ENCODE measurements at regions not wholly inside any gene's neighbourhood (a gene's known extent, or its start where the extent isn't known, plus 50 kb on each side); places are given as distances from the start of the nearest gene placed in this dataset.
"Not testable (repeated sequence)": the region's sequence is repeated elsewhere in the genome, so short reads cannot be mapped to it uniquely, and the experiment has no call there.

DNA sequence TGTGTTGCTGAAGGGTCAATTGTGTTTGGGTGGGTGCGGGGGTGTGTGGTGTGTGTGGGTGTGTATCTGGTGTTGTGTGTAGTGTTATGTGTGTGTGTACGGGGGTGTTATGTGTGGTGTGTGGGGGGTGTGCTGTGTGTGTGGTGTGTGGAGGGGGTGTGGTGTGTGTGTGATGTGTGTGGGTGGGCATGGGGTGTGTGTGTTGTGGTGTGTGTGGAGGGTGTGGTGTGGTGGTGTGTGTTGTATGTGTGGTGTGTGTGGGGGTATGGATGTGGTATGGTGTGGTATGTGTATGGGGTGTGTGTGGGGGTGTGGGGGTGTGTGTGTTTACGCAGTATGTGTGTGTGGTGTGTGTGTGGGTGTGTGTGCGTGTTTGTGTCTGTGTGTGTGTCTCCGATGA, 110.8 kb downstream of the ZNF22 start:
- Histone ChIP-seq H3K27ac (ENCODE audit: low read depth in 2 of 2, low read length in 2 of 2) (no peak overlapping the region), H3K9me3 (ENCODE audit: control insufficient read depth in 2 of 2, low read length in 2 of 2) (no peaks in the 10 kb centered on the region), H3K9ac (ENCODE audit: low read depth in 1 of 2, low read length in 2 of 2) (no peak overlapping the region), H3K4me1 (ENCODE audit: control insufficient read depth in 2 of 2, insufficient read depth in 2 of 2, low read length in 2 of 2) (no peaks in the 10 kb centered on the region), H3K4me3 (ENCODE audit: low read length in 2 of 2) (no peak overlapping the region), H3K36me3 (ENCODE audit: control insufficient read depth in 2 of 2, insufficient read depth in 2 of 2, low read length in 2 of 2) (no peaks in the 10 kb centered on the region), H3K27me3 (ENCODE audit: control insufficient read depth in 2 of 2, insufficient read depth in 2 of 2, low read length in 2 of 2) (no peaks in the 10 kb centered on the region)

DNA sequence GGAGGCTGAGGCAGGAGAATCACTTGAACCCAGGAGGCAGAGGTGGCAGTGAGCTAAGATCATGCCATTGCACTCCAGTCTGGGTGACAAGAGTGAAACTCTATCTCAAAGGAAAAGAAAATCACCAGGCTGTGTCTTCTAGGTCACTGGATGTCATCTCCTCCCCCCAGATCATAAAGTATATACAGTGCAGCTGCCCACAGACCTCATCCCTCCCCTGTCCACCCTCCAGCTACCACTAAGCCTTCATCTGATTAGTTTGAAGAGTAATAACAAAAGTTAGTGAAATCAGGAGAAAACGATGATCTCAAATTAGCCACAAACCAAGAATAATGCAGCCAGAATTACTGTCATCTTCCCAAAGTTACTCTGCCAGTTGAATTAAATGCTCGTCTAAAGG, 117.2 kb downstream of the ZNF22 start:
- H3K9me3 ChIP-seq (ENCODE audit: control insufficient read depth in 2 of 2, low read length in 2 of 2); H3K4me3 ChIP-seq (ENCODE audit: low read length in 2 of 2); H3K9ac ChIP-seq (ENCODE audit: low read depth in 1 of 2, low read length in 2 of 2); H3K4me1 ChIP-seq (ENCODE audit: control insufficient read depth in 2 of 2, insufficient read depth in 2 of 2, low read length in 2 of 2); H3K27me3 ChIP-seq (ENCODE audit: control insufficient read depth in 2 of 2, insufficient read depth in 2 of 2, low read length in 2 of 2); H3K27ac ChIP-seq (ENCODE audit: low read depth in 2 of 2, low read length in 2 of 2); H3K36me3 ChIP-seq (ENCODE audit: control insufficient read depth in 2 of 2, insufficient read depth in 2 of 2, low read length in 2 of 2): not testable (repeated sequence)

DNA sequence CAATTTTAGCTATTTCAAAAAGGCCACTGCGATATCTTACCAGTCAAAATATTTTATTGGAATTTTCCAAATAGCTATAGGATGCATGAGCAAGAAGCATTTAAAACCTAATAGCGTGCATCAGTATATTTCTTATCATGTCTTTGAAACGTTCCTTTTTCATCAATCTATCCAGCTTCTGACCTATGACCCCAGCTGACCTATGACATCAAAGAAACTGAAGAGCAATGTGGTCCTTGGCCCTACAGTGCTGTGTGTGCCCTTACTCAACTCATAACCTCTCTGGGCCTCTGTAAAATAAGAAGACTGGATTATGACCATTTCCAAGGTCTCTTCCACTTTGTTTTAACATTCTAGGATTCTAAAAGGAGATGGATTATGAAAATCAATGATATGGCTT, 118.2 kb downstream of the ZNF22 start:
- Histone ChIP-seq H3K4me1 (ENCODE audit: control insufficient read depth in 2 of 2, insufficient read depth in 2 of 2, low read length in 2 of 2) (no peaks in the 10 kb centered on the region), H3K27ac (ENCODE audit: low read depth in 2 of 2, low read length in 2 of 2) (no peak overlapping the region), H3K36me3 (ENCODE audit: control insufficient read depth in 2 of 2, insufficient read depth in 2 of 2, low read length in 2 of 2) (no peaks in the 10 kb centered on the region), H3K9me3 (ENCODE audit: control insufficient read depth in 2 of 2, low read length in 2 of 2) (no peaks in the 10 kb centered on the region), H3K4me3 (ENCODE audit: low read length in 2 of 2) (no peak overlapping the region), H3K9ac (ENCODE audit: low read depth in 1 of 2, low read length in 2 of 2) (no peak overlapping the region), H3K27me3 (ENCODE audit: control insufficient read depth in 2 of 2, insufficient read depth in 2 of 2, low read length in 2 of 2) (no peaks in the 10 kb centered on the region)

DNA sequence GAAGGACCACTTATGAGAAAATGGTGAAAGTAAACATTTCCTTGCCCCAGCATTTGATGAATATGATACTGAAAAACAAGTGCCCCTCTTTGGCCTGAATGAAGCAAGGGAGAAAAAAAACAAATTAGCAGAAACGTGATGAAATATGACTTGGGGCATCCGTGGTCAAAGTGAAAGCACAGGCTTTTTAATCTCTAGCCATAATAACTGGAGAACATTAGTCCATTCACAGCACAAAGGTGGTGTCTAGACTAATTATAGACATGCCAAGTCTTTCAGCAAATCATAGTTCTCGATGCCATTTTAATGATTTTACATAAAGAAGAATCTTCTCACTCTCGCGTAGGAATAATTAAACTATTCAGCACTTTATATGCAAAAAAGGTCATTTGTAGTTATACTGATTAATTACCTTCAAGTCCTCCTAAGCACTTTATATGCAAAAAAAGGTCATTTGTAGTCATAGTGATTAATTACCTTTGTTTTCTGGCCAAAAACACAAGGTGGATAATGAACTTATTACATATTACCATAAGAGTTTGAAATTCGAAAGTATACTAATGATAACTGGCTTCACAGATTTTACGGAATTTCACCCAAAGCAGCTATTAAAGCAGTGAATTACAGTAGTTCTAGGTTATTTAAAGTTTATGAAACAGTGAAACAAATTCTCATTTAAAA, 121.6 kb downstream of the ZNF22 start:
- H3K36me3 ChIP-seq (ENCODE audit: control insufficient read depth in 2 of 2, insufficient read depth in 2 of 2, low read length in 2 of 2); H3K9me3 ChIP-seq (ENCODE audit: control insufficient read depth in 2 of 2, low read length in 2 of 2); H3K27me3 ChIP-seq (ENCODE audit: control insufficient read depth in 2 of 2, insufficient read depth in 2 of 2, low read length in 2 of 2); H3K9ac ChIP-seq (ENCODE audit: low read depth in 1 of 2, low read length in 2 of 2); H3K4me3 ChIP-seq (ENCODE audit: low read length in 2 of 2); H3K27ac ChIP-seq (ENCODE audit: low read depth in 2 of 2, low read length in 2 of 2); H3K4me1 ChIP-seq (ENCODE audit: control insufficient read depth in 2 of 2, insufficient read depth in 2 of 2, low read length in 2 of 2): not testable (repeated sequence)

DNA sequence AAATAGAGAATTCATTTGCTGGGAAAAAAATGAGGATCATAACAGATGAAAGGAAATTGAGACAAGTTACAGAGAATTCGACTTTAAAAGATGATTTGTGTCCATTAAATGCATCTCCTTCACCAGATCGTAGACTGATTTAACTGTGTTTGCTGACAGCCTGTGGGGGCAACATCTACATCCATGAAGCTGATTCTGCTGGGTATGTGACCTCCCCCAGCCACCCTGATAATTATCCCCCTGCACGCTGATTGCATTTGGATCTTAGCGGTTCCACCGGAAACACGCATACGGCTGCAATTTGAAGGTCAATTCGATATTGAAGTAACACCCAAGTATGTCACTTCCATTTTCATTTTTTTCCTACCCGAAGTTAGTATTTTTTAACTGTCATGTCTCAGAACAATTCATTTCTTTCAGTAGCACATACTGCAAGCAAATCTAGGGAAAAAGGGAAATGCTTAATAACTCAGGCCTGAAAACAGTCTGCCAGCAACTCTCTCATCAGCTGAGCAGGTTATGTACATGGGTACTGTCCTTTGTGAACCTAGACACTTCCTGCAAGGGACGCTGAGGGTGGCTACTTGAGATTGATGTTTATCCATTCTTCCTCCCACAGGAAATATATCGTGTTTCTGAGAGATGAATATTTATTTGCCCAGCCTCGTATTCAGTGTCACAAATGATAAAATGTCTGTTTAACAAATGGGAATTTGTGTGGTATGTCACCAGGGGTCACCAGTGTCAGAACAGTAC, 134.9 kb downstream of the ZNF22 start:
- Histone ChIP-seq H3K9ac (ENCODE audit: low read depth in 1 of 2, low read length in 2 of 2) (no peak overlapping the region), H3K4me3 (ENCODE audit: low read length in 2 of 2) (no peak overlapping the region), H3K27me3 (ENCODE audit: control insufficient read depth in 2 of 2, insufficient read depth in 2 of 2, low read length in 2 of 2) (no peaks in the 10 kb centered on the region), H3K36me3 (ENCODE audit: control insufficient read depth in 2 of 2, insufficient read depth in 2 of 2, low read length in 2 of 2) (no peaks in the 10 kb centered on the region), H3K27ac (ENCODE audit: low read depth in 2 of 2, low read length in 2 of 2) (no peak overlapping the region), H3K4me1 (ENCODE audit: control insufficient read depth in 2 of 2, insufficient read depth in 2 of 2, low read length in 2 of 2) (no peaks in the 10 kb centered on the region), H3K9me3 (ENCODE audit: control insufficient read depth in 2 of 2, low read length in 2 of 2) (no peaks in the 10 kb centered on the region)

DNA sequence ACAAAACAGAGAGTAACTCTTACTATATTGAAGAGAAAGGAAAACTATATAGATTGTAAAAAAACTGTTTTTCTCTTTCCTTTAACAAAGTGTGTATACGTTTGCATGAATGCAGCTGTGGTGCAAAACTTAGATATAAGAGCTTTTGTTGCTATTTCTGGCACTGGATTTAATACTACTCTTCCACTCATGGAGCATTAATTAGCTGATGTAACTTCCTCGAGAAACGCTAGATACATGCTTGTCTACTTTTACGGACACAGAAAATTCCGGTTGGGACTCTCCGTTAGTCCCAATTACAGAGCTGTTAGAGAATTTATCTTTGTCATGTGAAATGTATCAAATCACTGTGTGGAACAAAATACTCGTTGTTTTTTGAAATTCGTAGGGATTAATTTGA, 135.5 kb downstream of the ZNF22 start:
- Histone ChIP-seq H3K4me3 (ENCODE audit: low read length in 2 of 2) (no peak overlapping the region), H3K9ac (ENCODE audit: low read depth in 1 of 2, low read length in 2 of 2) (no peak overlapping the region), H3K36me3 (ENCODE audit: control insufficient read depth in 2 of 2, insufficient read depth in 2 of 2, low read length in 2 of 2) (no peaks in the 10 kb centered on the region), H3K27me3 (ENCODE audit: control insufficient read depth in 2 of 2, insufficient read depth in 2 of 2, low read length in 2 of 2) (no peaks in the 10 kb centered on the region), H3K9me3 (ENCODE audit: control insufficient read depth in 2 of 2, low read length in 2 of 2) (no peaks in the 10 kb centered on the region), H3K4me1 (ENCODE audit: control insufficient read depth in 2 of 2, insufficient read depth in 2 of 2, low read length in 2 of 2) (no peaks in the 10 kb centered on the region), H3K27ac (ENCODE audit: low read depth in 2 of 2, low read length in 2 of 2) (no peak overlapping the region)

DNA sequence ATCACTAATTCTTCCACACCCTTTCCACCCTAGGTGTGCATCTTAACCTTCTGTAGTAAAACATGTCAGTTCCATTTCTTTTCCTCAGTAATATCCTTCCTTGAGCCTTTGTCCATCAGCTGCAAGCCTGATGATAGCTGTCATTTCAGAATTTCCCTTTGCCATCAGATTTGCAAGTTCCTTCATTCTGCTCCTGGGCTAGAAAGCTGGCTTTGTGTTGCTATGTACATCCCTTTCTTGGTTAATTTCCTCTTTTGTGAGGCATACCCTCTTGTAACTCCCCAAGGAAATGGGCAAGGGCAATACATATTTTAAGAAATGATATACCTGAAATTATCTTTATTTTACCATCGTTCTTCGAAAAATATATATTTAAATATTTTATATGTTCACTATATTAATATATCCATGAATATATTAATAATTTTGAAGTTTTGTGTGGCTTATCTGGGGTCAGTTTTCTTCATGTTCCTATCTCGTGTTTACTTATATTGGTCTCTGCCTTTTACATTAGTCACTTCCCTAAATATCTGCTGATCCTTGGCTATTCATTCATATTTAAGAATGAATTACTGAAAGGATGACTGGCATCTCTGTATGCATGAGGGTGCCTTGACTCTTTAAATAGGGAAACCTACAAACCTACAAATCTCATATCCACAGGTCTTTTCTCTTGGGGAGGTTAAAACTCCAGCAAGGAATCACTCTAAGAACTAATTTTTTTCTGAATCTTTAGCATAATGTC, 143.8 kb downstream of the ZNF22 start:
- no peak overlapping the region for H3K4me3 ChIP-seq (ENCODE audit: low read length in 2 of 2)
- no peaks in the 10 kb centered on the region for H3K27me3 ChIP-seq (ENCODE audit: control insufficient read depth in 2 of 2, insufficient read depth in 2 of 2, low read length in 2 of 2)
- no peak overlapping the region for H3K9ac ChIP-seq (ENCODE audit: low read depth in 1 of 2, low read length in 2 of 2)
- H3K4me1 ChIP-seq (ENCODE audit: control insufficient read depth in 2 of 2, insufficient read depth in 2 of 2, low read length in 2 of 2): no peaks in the 10 kb centered on the region
- no peak overlapping the region for H3K27ac ChIP-seq (ENCODE audit: low read depth in 2 of 2, low read length in 2 of 2)
- no peaks in the 10 kb centered on the region for H3K9me3 ChIP-seq (ENCODE audit: control insufficient read depth in 2 of 2, low read length in 2 of 2)
- H3K36me3 ChIP-seq (ENCODE audit: control insufficient read depth in 2 of 2, insufficient read depth in 2 of 2, low read length in 2 of 2): no peaks in the 10 kb centered on the region

DNA sequence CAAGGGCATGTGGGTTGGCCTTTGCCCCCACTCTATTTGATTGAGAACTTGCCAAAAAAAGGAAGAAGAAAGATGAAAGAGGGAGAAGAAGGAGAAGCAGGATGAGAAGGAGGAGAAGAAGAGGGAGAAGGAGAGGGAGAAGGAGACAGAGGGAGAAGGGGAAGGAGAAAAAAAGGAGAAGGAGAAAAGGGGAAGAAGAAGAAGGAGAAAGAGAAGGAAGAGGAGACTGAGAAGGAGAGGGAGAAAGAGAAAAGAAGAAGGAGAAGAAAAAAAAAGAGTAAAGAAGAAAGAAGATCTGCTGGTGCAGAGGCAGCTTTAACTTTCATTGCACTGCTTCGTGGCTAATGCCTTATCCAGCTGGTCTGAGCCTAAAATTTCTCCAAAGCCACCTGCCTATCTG, 144.4 kb downstream of the ZNF22 start:
- not testable (repeated sequence) for H3K27ac ChIP-seq (ENCODE audit: low read depth in 2 of 2, low read length in 2 of 2); H3K4me1 ChIP-seq (ENCODE audit: control insufficient read depth in 2 of 2, insufficient read depth in 2 of 2, low read length in 2 of 2); H3K36me3 ChIP-seq (ENCODE audit: control insufficient read depth in 2 of 2, insufficient read depth in 2 of 2, low read length in 2 of 2); H3K4me3 ChIP-seq (ENCODE audit: low read length in 2 of 2); H3K27me3 ChIP-seq (ENCODE audit: control insufficient read depth in 2 of 2, insufficient read depth in 2 of 2, low read length in 2 of 2); H3K9me3 ChIP-seq (ENCODE audit: control insufficient read depth in 2 of 2, low read length in 2 of 2); H3K9ac ChIP-seq (ENCODE audit: low read depth in 1 of 2, low read length in 2 of 2)

DNA sequence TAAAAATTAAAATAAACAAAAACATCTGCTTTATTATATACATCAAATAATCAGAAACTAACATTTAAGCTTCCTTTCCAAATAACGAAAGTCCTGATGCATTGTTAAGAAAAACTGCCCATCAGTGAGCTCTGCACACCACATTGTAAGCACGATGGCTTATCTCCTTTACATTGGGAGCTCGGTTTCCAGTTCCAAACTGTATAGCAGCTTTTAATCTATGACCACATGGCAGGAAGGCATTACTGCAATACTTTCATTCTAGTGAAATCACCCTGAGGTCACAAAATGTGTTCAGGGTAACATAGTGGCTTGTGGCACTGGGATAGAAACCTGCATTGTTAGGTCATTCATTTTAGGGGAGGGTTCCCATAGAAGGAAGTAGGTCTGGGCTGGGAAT, 146.3 kb downstream of the ZNF22 start:
- Histone ChIP-seq H3K4me1 (ENCODE audit: control insufficient read depth in 2 of 2, insufficient read depth in 2 of 2, low read length in 2 of 2) (no peaks in the 10 kb centered on the region), H3K9ac (ENCODE audit: low read depth in 1 of 2, low read length in 2 of 2) (no peak overlapping the region), H3K9me3 (ENCODE audit: control insufficient read depth in 2 of 2, low read length in 2 of 2) (no peaks in the 10 kb centered on the region), H3K4me3 (ENCODE audit: low read length in 2 of 2) (no peak overlapping the region), H3K36me3 (ENCODE audit: control insufficient read depth in 2 of 2, insufficient read depth in 2 of 2, low read length in 2 of 2) (no peaks in the 10 kb centered on the region), H3K27me3 (ENCODE audit: control insufficient read depth in 2 of 2, insufficient read depth in 2 of 2, low read length in 2 of 2) (no peaks in the 10 kb centered on the region), H3K27ac (ENCODE audit: low read depth in 2 of 2, low read length in 2 of 2) (no peak overlapping the region)

DNA sequence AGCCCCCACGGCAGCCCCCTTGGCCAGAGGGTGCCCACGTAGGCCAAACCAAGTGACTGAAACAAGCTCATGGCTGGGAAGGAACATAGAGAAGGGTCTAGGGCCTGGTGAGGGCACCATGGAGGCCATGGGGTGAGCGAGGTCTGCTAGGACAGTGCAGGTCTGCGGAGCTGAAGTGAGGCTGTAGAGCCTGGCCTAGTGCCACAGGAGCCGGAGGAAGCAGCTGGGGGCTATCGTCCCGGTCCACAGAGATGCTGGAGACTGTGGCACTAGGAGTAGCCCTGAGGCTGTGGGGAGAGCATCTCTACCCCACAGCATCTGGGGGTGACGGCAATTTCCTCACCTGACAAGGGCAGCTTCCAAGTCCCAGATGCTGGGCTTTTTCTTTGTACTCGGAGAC, 150.3 kb downstream of the ZNF22 start:
- Histone ChIP-seq H3K36me3 (ENCODE audit: control insufficient read depth in 2 of 2, insufficient read depth in 2 of 2, low read length in 2 of 2) (no peaks in the 10 kb centered on the region), H3K4me3 (ENCODE audit: low read length in 2 of 2) (no peak overlapping the region), H3K9ac (ENCODE audit: low read depth in 1 of 2, low read length in 2 of 2) (no peak overlapping the region), H3K27ac (ENCODE audit: low read depth in 2 of 2, low read length in 2 of 2) (no peak overlapping the region), H3K27me3 (ENCODE audit: control insufficient read depth in 2 of 2, insufficient read depth in 2 of 2, low read length in 2 of 2) (no peaks in the 10 kb centered on the region), H3K9me3 (ENCODE audit: control insufficient read depth in 2 of 2, low read length in 2 of 2) (no peaks in the 10 kb centered on the region), H3K4me1 (ENCODE audit: control insufficient read depth in 2 of 2, insufficient read depth in 2 of 2, low read length in 2 of 2) (no peaks in the 10 kb centered on the region)

Measured in mucosa of rectum (tissue), 2 donors.